ENCODE measurements at regions not wholly inside any gene's neighbourhood (a gene's known extent, or its start where the extent isn't known, plus 50 kb on each side); places are given as distances from the start of the nearest gene placed in this dataset.

DNA sequence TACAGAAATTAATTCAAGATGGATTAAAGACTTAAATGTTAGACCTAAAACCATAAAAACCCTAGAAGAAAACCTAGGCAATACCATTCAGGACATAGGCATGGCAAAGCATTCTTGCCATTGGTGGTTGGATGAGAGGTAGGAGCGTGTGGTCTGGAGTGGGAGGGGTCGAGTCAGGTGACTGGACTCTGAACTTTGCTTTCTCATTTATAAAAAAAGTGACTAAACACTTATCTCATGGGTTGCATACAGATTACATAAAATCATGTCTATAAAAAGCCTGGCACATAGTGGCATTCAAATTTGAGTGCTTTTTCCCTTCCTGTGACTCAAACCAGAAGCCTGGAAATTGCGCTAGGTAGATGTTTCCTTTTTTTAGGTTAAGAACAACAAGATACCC, 159.7 kb upstream of the SHISA6 start:
- TF ChIP-seq, protein P1, sequence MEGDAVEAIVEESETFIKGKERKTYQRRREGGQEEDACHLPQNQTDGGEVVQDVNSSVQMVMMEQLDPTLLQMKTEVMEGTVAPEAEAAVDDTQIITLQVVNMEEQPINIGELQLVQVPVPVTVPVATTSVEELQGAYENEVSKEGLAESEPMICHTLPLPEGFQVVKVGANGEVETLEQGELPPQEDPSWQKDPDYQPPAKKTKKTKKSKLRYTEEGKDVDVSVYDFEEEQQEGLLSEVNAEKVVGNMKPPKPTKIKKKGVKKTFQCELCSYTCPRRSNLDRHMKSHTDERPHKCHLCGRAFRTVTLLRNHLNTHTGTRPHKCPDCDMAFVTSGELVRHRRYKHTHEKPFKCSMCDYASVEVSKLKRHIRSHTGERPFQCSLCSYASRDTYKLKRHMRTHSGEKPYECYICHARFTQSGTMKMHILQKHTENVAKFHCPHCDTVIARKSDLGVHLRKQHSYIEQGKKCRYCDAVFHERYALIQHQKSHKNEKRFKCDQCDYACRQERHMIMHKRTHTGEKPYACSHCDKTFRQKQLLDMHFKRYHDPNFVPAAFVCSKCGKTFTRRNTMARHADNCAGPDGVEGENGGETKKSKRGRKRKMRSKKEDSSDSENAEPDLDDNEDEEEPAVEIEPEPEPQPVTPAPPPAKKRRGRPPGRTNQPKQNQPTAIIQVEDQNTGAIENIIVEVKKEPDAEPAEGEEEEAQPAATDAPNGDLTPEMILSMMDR (IDR thresholded peaks at IDR 0.05): no peak
- TF ChIP-seq ZFX (IDR thresholded peaks at IDR 0.05; ENCODE audit: borderline replicate concordance): no peak

All from 22Rv1 (cell line).